ENCODE measurements at regions not wholly inside any gene's neighbourhood (a gene's known extent, or its start where the extent isn't known, plus 50 kb on each side); places are given as distances from the start of the nearest gene placed in this dataset.

DNA sequence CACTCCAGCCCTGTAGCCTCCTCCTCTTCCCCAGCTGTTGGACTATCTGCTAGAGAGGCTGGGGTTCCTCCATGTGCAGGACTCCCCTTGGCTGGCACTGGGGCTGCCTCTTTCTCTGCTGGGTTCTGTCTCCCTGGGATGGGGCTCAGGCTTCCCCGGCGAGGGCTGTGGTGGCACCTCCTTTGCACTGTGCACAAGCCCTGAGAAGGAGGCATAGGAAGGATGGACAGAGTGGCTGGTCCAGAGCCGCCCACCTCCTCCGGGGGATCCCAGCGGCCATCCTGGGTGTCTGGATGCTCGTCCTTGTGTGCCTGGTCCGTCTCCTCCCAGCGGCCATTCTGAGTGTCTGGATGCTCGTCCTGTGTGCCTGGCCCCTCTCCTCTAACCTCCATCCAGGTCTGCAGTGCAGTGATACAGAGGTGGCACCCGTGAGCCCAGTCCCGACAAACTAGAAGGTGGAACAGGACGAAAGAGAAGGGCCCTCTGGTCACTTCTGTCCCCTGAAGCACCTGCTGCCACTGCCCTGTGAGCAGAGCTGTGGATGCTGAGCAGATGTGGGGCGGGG, 633.7 kb downstream of the BRD1 start:
- TF ChIP-seq POLR2AphosphoS5 (IDR thresholded peaks at IDR 0.05; ENCODE audit: borderline replicate concordance, low read depth, low read length), result no peak
- TF ChIP-seq EZH2 (IDR thresholded peaks at IDR 0.05), result no peak
